Thyroid gland (tissue), 4 donors: ENCODE measurements at regions not wholly inside any gene's neighbourhood (a gene's known extent, or its start where the extent isn't known, plus 50 kb on each side); places are given as distances from the start of the nearest gene placed in this dataset.

ENCODE experiments used
- DNase-seq, 2 donors: peaks; one replicate each; pipeline ENCODE4 v3.0.0-alpha.2; 2019
- H3K27ac ChIP-seq, 3 donors: fragments of 200-600 bp; sonication (generic); 1 replicate in 2 of 3; 2 replicates in 1 of 3; pipeline ENCODE4 v1.5.1; 2016 to 2019; ENCODE audit warnings: mild to moderate bottlenecking in 1 of 3, moderate library complexity in 1 of 3
- H3K27me3 ChIP-seq: fragments of 200-600 bp; sonication (generic); one replicate; pipeline ENCODE4 v1.5.1; 2019
- H3K36me3 ChIP-seq, 2 donors: fragments of 200-600 bp; sonication (generic); one replicate each; pipeline ENCODE4 v1.5.1; 2016 to 2019
- H3K4me1 ChIP-seq, 2 donors: fragments of 200-600 bp; sonication (generic); one replicate each; pipeline ENCODE4 v1.5.1; 2017 to 2019
- H3K4me3 ChIP-seq, 3 donors: fragments of 200-600 bp; sonication (generic); replicated peaks in 1 of 3; 1 replicate in 2 of 3; 2 replicates in 1 of 3; pipeline ENCODE4 v1.5.1; 2016; ENCODE audit warnings: mild to moderate bottlenecking in 1 of 3
- H3K9me3 ChIP-seq: fragments of 200-600 bp; sonication (generic); one replicate; pipeline ENCODE4 v1.5.1; 2017
- CTCF ChIP-seq, 6 experiments: fragments of 200-600 bp in 3 of 6; fragments of 450-650 bp in 3 of 6; sonication (generic) in 3 of 6; IDR thresholded peaks; one replicate each; pipeline ENCODE4 v1.5.1; 2016 to 2019; ENCODE audit warnings: antibody characterized with exemption in 6 of 6, mild to moderate bottlenecking in 2 of 6, inconsistent platforms in 1 of 6, moderate library complexity in 1 of 6
- POLR2A ChIP-seq, 2 donors: fragments of 450-650 bp; IDR thresholded peaks; one replicate each; pipeline ENCODE4 v1.6.1; 2017; ENCODE audit warnings: antibody characterized with exemption in 2 of 2, mild to moderate bottlenecking in 2 of 2, moderate library complexity in 1 of 2
- WGBS, 2 donors: methylation state at CpG; one replicate each; pipeline ENCODE4 v1.1.5; 2017; 5-methylcytosine and 5-hydroxymethylcytosine counted together
- intact Hi-C: fragments of 100-400 bp; cut with DNase I; formaldehyde crosslinking; loops from one replicate; pipeline ENCODE4 v1.15.1; 2023

GRCh38 chr5:107290780-107291398, 379.8 kb downstream of the EFNA5 start:
- Histone ChIP-seq H3K36me3 (no peaks in the 10 kb centered on the region), H3K4me1 (no peaks in the 10 kb centered on the region), H3K9me3 (no peaks in the 10 kb centered on the region), H3K27me3 (no peaks in the 10 kb centered on the region), H3K4me3 (no peak overlapping the region), H3K27ac (no peak overlapping the region)
- TF ChIP-seq POLR2A (IDR thresholded peaks at IDR 0.05), result no peak
- TF ChIP-seq CTCF (IDR thresholded peaks at IDR 0.05), result no peak
- intact Hi-C loops, result no loop called here
- WGBS, 2 donors, result 87% methylated on average over 6 of the region's 6 CpGs
- DNase-seq, result no peak

GRCh38 chr5:107289030-107289714, 381.6 kb downstream of the EFNA5 start:
- intact Hi-C loops, result no loop called here
- H3K27ac ChIP-seq, result no peak overlapping the region
- DNase-seq, result no peak
- H3K27me3 ChIP-seq, result no peaks in the 10 kb centered on the region
- 87 to 89% methylated on average over 4 of the region's 4 CpGs for WGBS, 2 donors
- no peaks in the 10 kb centered on the region for H3K4me1 ChIP-seq
- H3K9me3 ChIP-seq, result no peaks in the 10 kb centered on the region
- TF ChIP-seq POLR2A (IDR thresholded peaks at IDR 0.05) (no peak), CTCF (IDR thresholded peaks at IDR 0.05) (no peak)
- no peaks in the 10 kb centered on the region for H3K36me3 ChIP-seq
- no peak overlapping the region for H3K4me3 ChIP-seq

- H3K4me3 ChIP-seq, result no peak overlapping the region
- intact Hi-C loops, result no loop called here
- H3K36me3 ChIP-seq, result no peaks in the 10 kb centered on the region
- H3K27me3 ChIP-seq, result no peaks in the 10 kb centered on the region
- no peaks in the 10 kb centered on the region for H3K4me1 ChIP-seq
- H3K9me3 ChIP-seq, result no peaks in the 10 kb centered on the region
- TF ChIP-seq CTCF (IDR thresholded peaks at IDR 0.05) (no peak), POLR2A (IDR thresholded peaks at IDR 0.05) (no peak)
- WGBS, 2 donors, result 95 to 98% methylated on average over 7 of the region's 7 CpGs
- no peak overlapping the region for H3K27ac ChIP-seq
- no peak for DNase-seq
Measured at GRCh38 chr5:107286447-107287098, 384.2 kb downstream of the EFNA5 start.

- TF ChIP-seq CTCF (IDR thresholded peaks at IDR 0.05), result no peak
- H3K27me3 ChIP-seq, result no peaks in the 10 kb centered on the region
- DNase-seq, result no peak
- H3K4me3 ChIP-seq, result no peak overlapping the region
- 90 to 93% methylated on average over 6 of the region's 6 CpGs for WGBS, 2 donors
- no peak overlapping the region for H3K27ac ChIP-seq
- no peaks in the 10 kb centered on the region for H3K4me1 ChIP-seq
- no peaks in the 10 kb centered on the region for H3K36me3 ChIP-seq
- no peaks in the 10 kb centered on the region for H3K9me3 ChIP-seq
- intact Hi-C loops, result no loop called here
Measured at GRCh38 chr5:107285772-107286171, 385.0 kb downstream of the EFNA5 start.
